VCaP (cell line): ENCODE measurements at regions not wholly inside any gene's neighbourhood (a gene's known extent, or its start where the extent isn't known, plus 50 kb on each side); places are given as distances from the start of the nearest gene placed in this dataset.
"Not testable (repeated sequence)": the region's sequence is repeated elsewhere in the genome, so short reads cannot be mapped to it uniquely, and the experiment has no call there.

Source experiments
- H3K27ac ChIP-seq: fragments of 450-650 bp; 2 replicates; pipeline ENCODE4 v1.5.1; 2017
- CTCF ChIP-seq: fragments of 450-650 bp; conservative IDR thresholded peaks from 2 replicates; pipeline ENCODE4 v1.5.1; 2017; ENCODE audit warnings: mild to moderate bottlenecking, moderate library complexity

- H3K27ac ChIP-seq, result not testable (repeated sequence)
Measured at GRCh38 chr2:89876878-89877277, 1185.4 kb downstream of the RPIA start.

GRCh38 chr2:89882880-89883279 lies 1191.4 kb downstream of the RPIA start:
- H3K27ac ChIP-seq, result not testable (repeated sequence)

GRCh38 chr2:89883624-89884023 lies 1192.2 kb downstream of the RPIA start:
- not testable (repeated sequence) for H3K27ac ChIP-seq

GRCh38 chr2:89885071-89885470 lies 1193.6 kb downstream of the RPIA start:
- not testable (repeated sequence) for H3K27ac ChIP-seq

- H3K27ac ChIP-seq, result not testable (repeated sequence)
Measured at GRCh38 chr2:89888693-89889092, 1197.2 kb downstream of the RPIA start.

- not testable (repeated sequence) for H3K27ac ChIP-seq
Measured at GRCh38 chr2:89890185-89890773, 1198.8 kb downstream of the RPIA start.

GRCh38 chr2:89894988-89895387 lies 1203.5 kb downstream of the RPIA start:
- H3K27ac ChIP-seq, result not testable (repeated sequence)

- H3K27ac ChIP-seq, result not testable (repeated sequence)
Measured at GRCh38 chr2:89895629-89896028, 1204.2 kb downstream of the RPIA start.

GRCh38 chr2:89927018-89927417 lies 1235.5 kb downstream of the RPIA start:
- not testable (repeated sequence) for H3K27ac ChIP-seq

GRCh38 chr2:89935436-89935835 lies 1244.0 kb downstream of the RPIA start:
- H3K27ac ChIP-seq, result not testable (repeated sequence)

- H3K27ac ChIP-seq, result not testable (repeated sequence)
Measured at GRCh38 chr2:89936011-89936410, 1244.5 kb downstream of the RPIA start.

GRCh38 chr2:89936559-89936958 lies 1245.1 kb downstream of the RPIA start:
- not testable (repeated sequence) for H3K27ac ChIP-seq

GRCh38 chr2:89938756-89939155 lies 1247.3 kb downstream of the RPIA start:
- 0 out of 2 replicates have a peak, but pooled peaks have one; percentile 10 for TF ChIP-seq CTCF
- not testable (repeated sequence) for H3K27ac ChIP-seq

GRCh38 chr2:89944267-89944666 lies 1252.8 kb downstream of the RPIA start:
- H3K27ac ChIP-seq, result not testable (repeated sequence)

GRCh38 chr2:89945004-89945616 lies 1253.6 kb downstream of the RPIA start:
- not testable (repeated sequence) for H3K27ac ChIP-seq

- not testable (repeated sequence) for H3K27ac ChIP-seq
Measured at GRCh38 chr2:89947208-89947815, 1255.8 kb downstream of the RPIA start.

- H3K27ac ChIP-seq, result not testable (repeated sequence)
Measured at GRCh38 chr2:89948102-89948501, 1256.6 kb downstream of the RPIA start.

GRCh38 chr2:89950807-89951206 lies 1259.3 kb downstream of the RPIA start:
- H3K27ac ChIP-seq, result not testable (repeated sequence)
